GM19455 (cell line): ENCODE measurements at regions not wholly inside any gene's neighbourhood (a gene's known extent, or its start where the extent isn't known, plus 50 kb on each side); places are given as distances from the start of the nearest gene placed in this dataset.

Source experiments
- ATAC-seq: cut with Tn5 transposase; IDR thresholded peaks from one replicate; pipeline ENCODE4 v1.9.1; 2021; ENCODE audit not compliant: unreplicated experiment

GRCh38 chr14:65348137-65348536 lies 64.4 kb upstream of the FUT8 start:
- no peak for ATAC-seq

DNA sequence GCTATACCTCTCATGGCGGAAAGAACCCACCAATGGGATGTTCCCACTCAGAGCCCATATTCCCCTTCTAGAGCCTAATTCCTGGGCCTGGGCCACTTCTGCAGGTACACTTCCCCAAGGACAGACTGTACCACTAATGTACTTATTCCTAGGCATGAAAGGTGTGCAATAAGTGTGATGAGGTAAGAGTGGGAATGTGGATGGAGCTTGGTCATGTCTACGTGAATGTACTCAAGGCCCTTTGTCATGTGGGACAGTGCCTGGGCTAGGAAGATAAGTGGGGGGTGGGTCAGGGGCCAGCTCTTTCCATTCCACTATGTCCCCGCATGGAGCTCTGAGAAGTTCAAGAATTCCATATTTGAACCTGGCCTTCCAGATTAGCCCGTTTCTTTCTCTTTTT lies 63.4 kb upstream of the FUT8 start:
- ATAC-seq, result no peak

GRCh38 chr14:65351493-65352194 lies 60.9 kb upstream of the FUT8 start:
- no peak for ATAC-seq

DNA sequence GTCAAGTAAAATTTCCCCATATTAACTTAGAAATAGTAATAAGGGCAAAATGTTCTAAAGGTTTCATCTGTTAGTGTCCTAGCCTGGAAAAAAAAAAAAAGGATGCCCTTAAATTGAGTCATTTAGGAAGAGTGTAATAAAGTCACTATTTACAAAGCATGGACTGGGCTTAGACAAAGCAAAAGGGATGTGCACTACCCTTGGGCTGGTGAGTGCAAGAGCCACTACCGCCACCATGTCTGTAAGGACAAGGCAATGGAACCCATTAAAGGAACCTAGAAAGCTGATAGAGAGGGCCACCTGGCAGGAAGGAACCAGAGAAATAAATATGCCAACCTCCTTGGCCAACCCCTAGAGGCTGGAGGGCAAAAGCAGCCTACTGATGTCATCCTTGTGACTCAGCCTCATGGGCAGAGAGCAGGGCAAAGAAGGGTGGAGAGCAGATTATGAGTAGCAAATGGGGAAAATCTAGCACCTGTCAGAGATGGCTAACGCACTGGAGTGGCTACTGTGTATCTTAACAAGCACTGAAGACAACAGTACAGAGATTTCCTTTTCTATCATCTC lies 59.5 kb upstream of the FUT8 start:
- ATAC-seq, result no peak

GRCh38 chr14:65354131-65354530 lies 58.4 kb upstream of the FUT8 start:
- no peak for ATAC-seq

GRCh38 chr14:65354715-65355114 lies 57.8 kb upstream of the FUT8 start:
- ATAC-seq, result no peak

DNA sequence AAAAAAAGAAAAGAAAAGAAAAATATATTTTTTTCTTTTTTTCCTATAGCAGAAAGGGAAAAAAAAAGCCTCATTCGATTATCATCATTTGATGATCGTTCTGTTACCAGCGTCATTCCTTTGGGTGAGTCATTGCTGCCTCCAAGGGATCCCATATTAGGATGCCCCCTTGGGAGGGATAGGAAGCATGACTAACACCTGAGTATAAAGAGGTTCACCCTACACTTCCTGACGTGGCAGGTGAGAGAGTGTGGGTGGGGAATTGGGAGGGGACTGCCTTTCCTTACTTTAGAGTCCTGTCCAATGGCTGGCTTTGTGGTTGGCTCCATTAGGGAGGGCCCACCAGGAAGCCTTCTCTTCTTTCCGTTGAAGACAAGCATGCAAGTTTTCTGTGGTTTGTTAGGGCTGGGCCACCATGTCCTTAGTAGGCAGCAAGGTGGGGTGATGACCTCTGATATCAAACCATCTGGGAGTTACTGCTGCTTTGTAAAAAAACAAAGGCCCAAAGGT lies 56.1 kb upstream of the FUT8 start:
- no peak for ATAC-seq

DNA sequence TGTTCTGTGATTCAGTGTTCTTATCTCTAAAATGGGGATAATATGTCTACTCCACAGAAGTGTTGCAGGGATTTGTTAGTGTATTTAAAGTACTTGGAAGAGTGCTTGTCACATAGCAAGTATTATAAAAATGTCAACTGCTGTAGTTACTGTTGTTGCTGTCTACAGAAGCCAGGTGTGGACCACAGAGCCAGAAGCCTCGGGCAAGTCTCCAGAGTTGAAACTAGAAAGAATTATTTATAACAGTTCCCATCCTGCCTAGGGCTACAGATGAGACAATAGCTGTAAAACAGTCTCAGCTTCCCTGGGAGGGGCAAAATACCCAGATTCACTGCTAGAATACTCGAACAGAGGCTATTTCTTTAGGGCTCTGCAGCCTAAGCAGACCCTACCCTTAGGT lies 55.4 kb upstream of the FUT8 start:
- no peak for ATAC-seq

- no peak for ATAC-seq
Observed at GRCh38 chr14:65357689-65358088, 54.8 kb upstream of the FUT8 start.

DNA sequence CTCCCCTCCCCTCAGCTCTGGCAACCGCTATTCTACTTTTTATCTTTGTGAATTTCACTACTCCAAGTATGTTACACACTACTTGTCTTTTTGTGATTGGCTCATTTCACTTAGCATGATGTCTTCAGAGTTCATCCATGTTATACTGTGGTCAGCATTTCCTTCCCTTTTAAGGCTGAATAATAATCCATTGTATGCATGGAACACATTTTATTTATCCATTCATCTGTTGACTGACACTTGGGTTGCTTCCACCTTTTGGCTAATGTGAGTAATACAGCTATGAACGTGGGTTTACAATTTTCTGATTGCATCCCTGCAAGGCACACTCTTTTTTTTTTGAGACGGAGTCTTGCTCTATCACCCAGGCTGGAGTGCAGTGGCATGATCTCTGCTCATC lies 53.0 kb upstream of the FUT8 start:
- ATAC-seq, result no peak

DNA sequence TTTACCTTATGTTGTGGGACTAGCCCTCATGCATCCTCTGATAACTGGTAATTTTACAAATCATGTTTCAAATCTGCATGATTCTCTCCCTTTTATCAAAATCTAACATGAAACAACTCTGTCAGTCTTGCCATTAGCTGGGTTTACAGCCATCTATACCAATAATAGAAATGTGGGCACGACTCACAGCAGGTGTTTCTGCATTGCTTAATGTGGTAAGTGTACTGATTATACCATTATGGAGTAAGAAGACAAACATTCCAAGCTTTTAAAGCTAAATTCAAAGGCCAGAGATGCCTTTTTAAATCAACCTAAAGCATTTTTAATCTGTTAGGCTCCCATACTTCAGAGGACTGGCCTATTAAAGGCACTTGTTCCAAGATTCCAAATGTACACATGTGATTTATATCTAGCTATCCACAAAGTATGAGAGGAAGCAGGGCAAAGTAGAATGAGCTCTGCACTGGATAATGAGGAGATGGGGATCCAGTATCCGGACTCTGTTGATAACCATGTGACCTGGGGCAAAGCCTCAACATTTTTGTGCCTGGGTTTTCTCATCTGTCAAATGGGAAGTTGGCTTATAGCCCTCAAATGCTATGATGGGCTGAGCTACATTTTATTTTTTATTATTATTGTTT lies 52.3 kb upstream of the FUT8 start:
- ATAC-seq, result no peak

- ATAC-seq, result no peak
Observed at GRCh38 chr14:65361920-65362319, 50.6 kb upstream of the FUT8 start.
